HG03060 (cell line): ENCODE measurements at regions not wholly inside any gene's neighbourhood (a gene's known extent, or its start where the extent isn't known, plus 50 kb on each side); places are given as distances from the start of the nearest gene placed in this dataset.

Experiments used
- ATAC-seq: cut with Tn5 transposase; IDR thresholded peaks from one replicate; pipeline ENCODE4 v1.9.1; 2021; ENCODE audit warnings: low read depth, moderate number of reproducible peaks; ENCODE audit not compliant: unreplicated experiment

- ATAC-seq: no peak
Measured at GRCh38 chr11:122323754-122324421, 207.9 kb upstream of the BLID start.

- ATAC-seq: no peak
Measured at GRCh38 chr11:122322329-122322728, 206.3 kb upstream of the BLID start.

- no peak for ATAC-seq
Measured at GRCh38 chr11:122320671-122321070, 204.7 kb upstream of the BLID start.

- ATAC-seq: no peak
Measured at GRCh38 chr11:122319691-122320620, 203.9 kb upstream of the BLID start.

GRCh38 chr11:122319085-122319484 is 203.1 kb upstream of the BLID start:
- no peak for ATAC-seq

GRCh38 chr11:122317305-122317704 is 201.3 kb upstream of the BLID start:
- no peak for ATAC-seq

- no peak for ATAC-seq
Measured at GRCh38 chr11:122313581-122313980, 197.6 kb upstream of the BLID start.

GRCh38 chr11:122311216-122311755 is 195.3 kb upstream of the BLID start:
- ATAC-seq: no peak

- ATAC-seq: no peak
Measured at GRCh38 chr11:122310766-122311165, 194.8 kb upstream of the BLID start.

GRCh38 chr11:122309262-122309925 is 193.4 kb upstream of the BLID start:
- ATAC-seq: no peak

GRCh38 chr11:122308226-122308625 is 192.2 kb upstream of the BLID start:
- no peak for ATAC-seq

GRCh38 chr11:122307476-122308035 is 191.5 kb upstream of the BLID start:
- ATAC-seq: no peak

- ATAC-seq: no peak
Measured at GRCh38 chr11:122306831-122307391, 190.9 kb upstream of the BLID start.

GRCh38 chr11:122305426-122306320 is 189.7 kb upstream of the BLID start:
- no peak for ATAC-seq

GRCh38 chr11:122304973-122305372 is 189.0 kb upstream of the BLID start:
- no peak for ATAC-seq

GRCh38 chr11:122304306-122304705 is 188.3 kb upstream of the BLID start:
- ATAC-seq: no peak

- no peak for ATAC-seq
Measured at GRCh38 chr11:122294041-122294440, 178.0 kb upstream of the BLID start.

- ATAC-seq: no peak
Measured at GRCh38 chr11:122293296-122294023, 177.4 kb upstream of the BLID start.

- ATAC-seq: no peak
Measured at GRCh38 chr11:122287401-122287800, 171.4 kb upstream of the BLID start.
